ENCODE measurements at regions not wholly inside any gene's neighbourhood (a gene's known extent, or its start where the extent isn't known, plus 50 kb on each side); places are given as distances from the start of the nearest gene placed in this dataset.
"Not testable (repeated sequence)": the region's sequence is repeated elsewhere in the genome, so short reads cannot be mapped to it uniquely, and the experiment has no call there.

- TF ChIP-seq POLR2AphosphoS5, POLR2A, CTCF, EP300 (IDR thresholded peaks at IDR 0.05): not testable (repeated sequence)
These were observed 103.7 kb downstream of the GALR1 start for GRCh38 chr18:77353349-77353748.
